ENCODE measurements at regions not wholly inside any gene's neighbourhood (a gene's known extent, or its start where the extent isn't known, plus 50 kb on each side); places are given as distances from the start of the nearest gene placed in this dataset.

- Histone ChIP-seq H3K56ac (ENCODE audit: insufficient read length, low read depth, low read length) (no peak overlapping the region), H3K27ac (ENCODE audit: insufficient read length, low read depth, low read length) (no peak overlapping the region), H2BK12ac (ENCODE audit: insufficient read length, low read depth, low read length) (no peak overlapping the region), H2AFZ (ENCODE audit: low read length) (no peak overlapping the region), H4K91ac (ENCODE audit: insufficient read length, low read depth, low read length) (no peak overlapping the region), H4K8ac (replicated peaks; ENCODE audit: insufficient read length, low read depth, low read length) (no peak overlapping the region), H3K4ac (ENCODE audit: low read depth, low read length) (no peak overlapping the region), H2BK15ac (ENCODE audit: low read depth, low read length) (no peak overlapping the region), H2BK120ac (ENCODE audit: low read depth, low read length, poor library complexity, severe bottlenecking) (no peak overlapping the region), H3K9ac (ENCODE audit: extremely low read depth, insufficient read length, low read length) (no peak overlapping the region), H3K4me2 (ENCODE audit: insufficient read depth, insufficient read length, low read length) (no peak overlapping the region), H3K79me1 (ENCODE audit: insufficient read depth, low read depth, low read length, poor library complexity, severe bottlenecking) (no peaks in the 10 kb centered on the region), H2AK5ac (ENCODE audit: insufficient read length, low read length) (no peak overlapping the region), H3K4me1 (ENCODE audit: insufficient read depth, low read length) (no peaks in the 10 kb centered on the region), H3K23me2 (ENCODE audit: insufficient read length, low read depth, low read length, poor library complexity, severe bottlenecking) (no peaks in the 10 kb centered on the region), H4K20me1 (ENCODE audit: control insufficient read depth, insufficient read depth, insufficient read length) (no peaks in the 10 kb centered on the region), H2BK5ac (ENCODE audit: insufficient read length, low read length) (no peak overlapping the region), H3K79me2 (ENCODE audit: insufficient read depth, low read length) (no peaks in the 10 kb centered on the region), H3K14ac (ENCODE audit: insufficient read depth, low read length) (no peak overlapping the region), H3K27me3 (ENCODE audit: insufficient read depth, low read length) (no peaks in the 10 kb centered on the region), H4K5ac (ENCODE audit: insufficient read length, low read depth, low read length) (no peak overlapping the region), H3T11ph (ENCODE audit: low read length) (no peak overlapping the region), H3K23ac (ENCODE audit: insufficient read length, low read depth, low read length) (no peak overlapping the region), H2BK20ac (ENCODE audit: low read depth, low read length, poor library complexity, severe bottlenecking) (no peak overlapping the region), H3K18ac (ENCODE audit: insufficient read length, low read depth, low read length) (no peak overlapping the region), H3K9me3 (ENCODE audit: control insufficient read depth, low read depth, low read length) (no peaks in the 10 kb centered on the region)
- no peak overlapping the region for H3K4me3 Mint-ChIP-seq
- DNase-seq: no peak
- no CpG with 5 or more reads among the region's 4 CpGs for WGBS (ENCODE audit: extremely low coverage, insufficient read length, low lambda C conversion rate)
- H3K36me3 Mint-ChIP-seq (ENCODE audit: insufficient read depth in 1 of 3, low read depth in 3 of 3): no peaks in the 10 kb centered on the region
- no peaks in the 10 kb centered on the region for H3K4me1 Mint-ChIP-seq
- TF ChIP-seq, protein P1, sequence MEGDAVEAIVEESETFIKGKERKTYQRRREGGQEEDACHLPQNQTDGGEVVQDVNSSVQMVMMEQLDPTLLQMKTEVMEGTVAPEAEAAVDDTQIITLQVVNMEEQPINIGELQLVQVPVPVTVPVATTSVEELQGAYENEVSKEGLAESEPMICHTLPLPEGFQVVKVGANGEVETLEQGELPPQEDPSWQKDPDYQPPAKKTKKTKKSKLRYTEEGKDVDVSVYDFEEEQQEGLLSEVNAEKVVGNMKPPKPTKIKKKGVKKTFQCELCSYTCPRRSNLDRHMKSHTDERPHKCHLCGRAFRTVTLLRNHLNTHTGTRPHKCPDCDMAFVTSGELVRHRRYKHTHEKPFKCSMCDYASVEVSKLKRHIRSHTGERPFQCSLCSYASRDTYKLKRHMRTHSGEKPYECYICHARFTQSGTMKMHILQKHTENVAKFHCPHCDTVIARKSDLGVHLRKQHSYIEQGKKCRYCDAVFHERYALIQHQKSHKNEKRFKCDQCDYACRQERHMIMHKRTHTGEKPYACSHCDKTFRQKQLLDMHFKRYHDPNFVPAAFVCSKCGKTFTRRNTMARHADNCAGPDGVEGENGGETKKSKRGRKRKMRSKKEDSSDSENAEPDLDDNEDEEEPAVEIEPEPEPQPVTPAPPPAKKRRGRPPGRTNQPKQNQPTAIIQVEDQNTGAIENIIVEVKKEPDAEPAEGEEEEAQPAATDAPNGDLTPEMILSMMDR (conservative IDR thresholded peaks at IDR 0.05): no peak
- H3K9me3 Mint-ChIP-seq: no peaks in the 10 kb centered on the region; a peak in 1 of 5 replicates
- H3K27me3 Mint-ChIP-seq (ENCODE audit: low read depth): no peaks in the 10 kb centered on the region
- no peak overlapping the region for H3K27ac Mint-ChIP-seq
Measured at GRCh38 chr1:222417264-222417663, 130.6 kb downstream of the HHIPL2 start.
